ENCODE measurements at regions not wholly inside any gene's neighbourhood (a gene's known extent, or its start where the extent isn't known, plus 50 kb on each side); places are given as distances from the start of the nearest gene placed in this dataset.

DNA sequence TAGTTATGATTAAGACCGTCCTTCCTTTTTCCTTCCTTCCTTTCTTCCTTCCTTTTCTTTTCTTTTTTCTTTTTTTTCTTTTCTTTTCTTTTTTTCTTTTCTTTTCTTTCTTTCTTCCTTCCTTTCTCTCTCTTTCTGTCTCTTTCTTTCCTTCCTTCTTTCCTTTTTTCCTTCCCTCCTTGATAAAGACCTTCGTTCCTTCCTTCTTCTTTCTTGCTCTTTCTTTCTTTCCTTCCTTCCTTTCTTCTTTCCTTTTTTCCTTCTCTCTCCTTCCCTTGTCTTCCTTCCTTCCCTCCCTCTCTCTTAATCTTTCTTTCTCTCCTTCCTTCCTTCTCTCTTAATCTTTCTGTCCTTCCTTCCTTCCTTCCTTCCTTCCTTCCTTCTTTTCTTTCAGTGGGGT, 130.9 kb downstream of the PAPOLA start:
- TF ChIP-seq, protein P1, sequence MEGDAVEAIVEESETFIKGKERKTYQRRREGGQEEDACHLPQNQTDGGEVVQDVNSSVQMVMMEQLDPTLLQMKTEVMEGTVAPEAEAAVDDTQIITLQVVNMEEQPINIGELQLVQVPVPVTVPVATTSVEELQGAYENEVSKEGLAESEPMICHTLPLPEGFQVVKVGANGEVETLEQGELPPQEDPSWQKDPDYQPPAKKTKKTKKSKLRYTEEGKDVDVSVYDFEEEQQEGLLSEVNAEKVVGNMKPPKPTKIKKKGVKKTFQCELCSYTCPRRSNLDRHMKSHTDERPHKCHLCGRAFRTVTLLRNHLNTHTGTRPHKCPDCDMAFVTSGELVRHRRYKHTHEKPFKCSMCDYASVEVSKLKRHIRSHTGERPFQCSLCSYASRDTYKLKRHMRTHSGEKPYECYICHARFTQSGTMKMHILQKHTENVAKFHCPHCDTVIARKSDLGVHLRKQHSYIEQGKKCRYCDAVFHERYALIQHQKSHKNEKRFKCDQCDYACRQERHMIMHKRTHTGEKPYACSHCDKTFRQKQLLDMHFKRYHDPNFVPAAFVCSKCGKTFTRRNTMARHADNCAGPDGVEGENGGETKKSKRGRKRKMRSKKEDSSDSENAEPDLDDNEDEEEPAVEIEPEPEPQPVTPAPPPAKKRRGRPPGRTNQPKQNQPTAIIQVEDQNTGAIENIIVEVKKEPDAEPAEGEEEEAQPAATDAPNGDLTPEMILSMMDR (IDR thresholded peaks at IDR 0.05; ENCODE audit: low read length), result no peak
- no peak for TF ChIP-seq EZH2 (IDR thresholded peaks at IDR 0.05; ENCODE audit: borderline replicate concordance, low read length)
